ENCODE measurements at regions not wholly inside any gene's neighbourhood (a gene's known extent, or its start where the extent isn't known, plus 50 kb on each side); places are given as distances from the start of the nearest gene placed in this dataset.
"Not testable (repeated sequence)": the region's sequence is repeated elsewhere in the genome, so short reads cannot be mapped to it uniquely, and the experiment has no call there.

DNA sequence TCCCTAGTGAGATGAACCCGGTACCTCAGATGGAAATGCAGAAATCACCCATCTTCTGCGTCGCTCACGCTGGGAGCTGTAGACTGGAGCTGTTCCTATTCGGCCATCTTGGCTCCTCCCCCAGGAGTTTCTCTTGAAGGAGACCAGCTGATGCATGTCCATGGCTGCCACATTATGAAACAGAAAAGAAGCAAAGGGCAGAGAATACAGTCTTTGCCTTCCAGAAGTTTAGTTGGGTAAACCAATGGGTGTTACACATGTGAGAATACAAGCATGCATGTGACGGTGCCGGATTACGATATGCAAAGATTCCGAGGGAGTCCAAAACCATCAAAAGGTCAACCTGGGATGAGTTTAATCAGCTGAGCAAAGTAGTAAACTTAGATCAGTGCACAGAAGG, 151.6 kb downstream of the SEM1 start:
- H3K27ac ChIP-seq = no peak overlapping the region
- FAIRE-seq (no peak), DNase-seq (no peak), ATAC-seq (no peak)
- WGBS, 2 donors = 90% methylated on average over 5 to 9 of the region's 9 CpGs
- intact Hi-C loops (cut with DNase I) = no loop called here
- H3K9me3 ChIP-seq = no peaks in the 10 kb centered on the region
- no peaks in the 10 kb centered on the region for H3K4me1 ChIP-seq
- H3K27me3 ChIP-seq = no peaks in the 10 kb centered on the region
- H3K4me3 ChIP-seq = no peak overlapping the region
- no peaks in the 10 kb centered on the region for H3K36me3 ChIP-seq
- TF ChIP-seq, protein P1, sequence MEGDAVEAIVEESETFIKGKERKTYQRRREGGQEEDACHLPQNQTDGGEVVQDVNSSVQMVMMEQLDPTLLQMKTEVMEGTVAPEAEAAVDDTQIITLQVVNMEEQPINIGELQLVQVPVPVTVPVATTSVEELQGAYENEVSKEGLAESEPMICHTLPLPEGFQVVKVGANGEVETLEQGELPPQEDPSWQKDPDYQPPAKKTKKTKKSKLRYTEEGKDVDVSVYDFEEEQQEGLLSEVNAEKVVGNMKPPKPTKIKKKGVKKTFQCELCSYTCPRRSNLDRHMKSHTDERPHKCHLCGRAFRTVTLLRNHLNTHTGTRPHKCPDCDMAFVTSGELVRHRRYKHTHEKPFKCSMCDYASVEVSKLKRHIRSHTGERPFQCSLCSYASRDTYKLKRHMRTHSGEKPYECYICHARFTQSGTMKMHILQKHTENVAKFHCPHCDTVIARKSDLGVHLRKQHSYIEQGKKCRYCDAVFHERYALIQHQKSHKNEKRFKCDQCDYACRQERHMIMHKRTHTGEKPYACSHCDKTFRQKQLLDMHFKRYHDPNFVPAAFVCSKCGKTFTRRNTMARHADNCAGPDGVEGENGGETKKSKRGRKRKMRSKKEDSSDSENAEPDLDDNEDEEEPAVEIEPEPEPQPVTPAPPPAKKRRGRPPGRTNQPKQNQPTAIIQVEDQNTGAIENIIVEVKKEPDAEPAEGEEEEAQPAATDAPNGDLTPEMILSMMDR (IDR thresholded peaks at IDR 0.05) = no peak

- intact Hi-C loops (cut with DNase I); H3K9me3 ChIP-seq; H3K27me3 ChIP-seq; H3K4me1 ChIP-seq; H3K27ac ChIP-seq; FAIRE-seq; H3K36me3 ChIP-seq; ATAC-seq; H3K4me3 ChIP-seq: not testable (repeated sequence)
- WGBS, 2 donors = 58 to 74% methylated on average over 10 to 12 of the region's 13 CpGs
- DNase-seq = peak in 1 of 6 donors; percentile 14
Observed at GRCh38 chr7:96557598-96557997, 152.0 kb downstream of the SEM1 start.

- TF ChIP-seq, protein P1 (IDR thresholded peaks at IDR 0.05) = no peak
- no peaks in the 10 kb centered on the region for H3K36me3 ChIP-seq
- H3K4me1 ChIP-seq = no peaks in the 10 kb centered on the region
- ATAC-seq (no peak), DNase-seq (no peak), FAIRE-seq (no peak)
- no peak overlapping the region for H3K4me3 ChIP-seq
- H3K27ac ChIP-seq = no peak overlapping the region
- WGBS, 2 donors = 67 to 75% methylated on average over 5 of the region's 5 CpGs
- no peaks in the 10 kb centered on the region for H3K9me3 ChIP-seq
- intact Hi-C loops (cut with DNase I) = no loop called here
- no peaks in the 10 kb centered on the region for H3K27me3 ChIP-seq
Observed at GRCh38 chr7:96548664-96549063, 161.0 kb downstream of the SEM1 start.

DNA sequence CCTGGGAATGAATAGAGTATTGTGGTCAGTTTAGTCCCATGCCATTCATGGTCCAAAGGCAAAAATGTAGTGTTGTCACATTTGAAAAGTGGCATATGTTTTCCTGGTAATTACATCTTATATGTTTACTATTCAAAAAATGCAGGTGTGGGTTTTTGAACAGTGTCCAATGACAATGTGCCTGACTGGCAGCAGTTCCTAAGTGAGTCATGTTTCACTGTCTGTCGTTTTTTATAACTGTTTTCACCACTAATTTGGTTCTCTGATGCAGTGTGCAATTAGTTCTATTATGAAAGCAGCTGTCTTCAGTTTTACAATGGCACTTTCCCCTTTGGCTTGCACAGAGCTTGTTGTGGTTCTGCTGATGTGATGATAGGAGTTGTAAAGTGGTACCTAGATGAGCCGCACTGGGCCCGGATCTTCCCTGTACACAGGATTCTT, 162.3 kb downstream of the SEM1 start:
- no peak for ATAC-seq
- no peak for DNase-seq
- FAIRE-seq = no peak
- Histone ChIP-seq H3K36me3 (no peaks in the 10 kb centered on the region), H3K4me1 (no peaks in the 10 kb centered on the region), H3K27ac (no peak overlapping the region), H3K4me3 (no peak overlapping the region), H3K9me3 (no peaks in the 10 kb centered on the region), H3K27me3 (no peaks in the 10 kb centered on the region)
- TF ChIP-seq, protein P1 (IDR thresholded peaks at IDR 0.05) = no peak
- intact Hi-C loops (cut with DNase I) = no loop called here
- WGBS, 2 donors = 63 to 72% methylated on average over 3 of the region's 3 CpGs

- TF ChIP-seq, protein P1 (IDR thresholded peaks at IDR 0.05) = no peak
- ATAC-seq = no peak
- no peak for FAIRE-seq
- no peak overlapping the region for H3K27ac ChIP-seq
- 77 to 80% methylated on average over 2 of the region's 2 CpGs for WGBS, 2 donors
- no peak for DNase-seq
- H3K27me3 ChIP-seq = no peaks in the 10 kb centered on the region
- no peaks in the 10 kb centered on the region for H3K9me3 ChIP-seq
- H3K4me3 ChIP-seq = no peak overlapping the region
- H3K4me1 ChIP-seq = no peaks in the 10 kb centered on the region
- intact Hi-C loops (cut with DNase I) = no loop called here
- H3K36me3 ChIP-seq = no peaks in the 10 kb centered on the region
Observed at GRCh38 chr7:96546426-96546825, 163.2 kb downstream of the SEM1 start.

DNA sequence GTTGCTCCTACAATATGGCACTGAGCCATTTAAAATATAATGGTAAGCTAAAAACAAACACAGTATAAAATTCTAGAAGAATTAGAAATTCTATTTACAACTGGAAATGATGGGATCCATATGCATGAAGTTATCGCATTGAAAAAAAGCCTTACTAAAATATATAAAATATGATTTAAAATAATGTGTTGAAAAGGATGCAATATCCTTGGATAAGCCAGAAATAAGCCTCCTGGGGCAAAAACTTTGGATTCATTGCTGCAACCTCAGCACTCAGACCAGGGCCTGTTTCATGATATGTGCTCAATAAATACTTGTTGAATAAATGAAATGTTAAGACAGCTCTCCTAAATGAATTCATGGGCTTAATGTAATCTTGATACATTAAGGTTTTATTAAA, 170.2 kb downstream of the SEM1 start:
- TF ChIP-seq, protein P1 (IDR thresholded peaks at IDR 0.05) = no peak

More for the DNA sequence above, 170.2 kb downstream of the SEM1 start:
- no peak for DNase-seq
- ATAC-seq = no peak
- no peak for FAIRE-seq
- no peaks in the 10 kb centered on the region for H3K36me3 ChIP-seq
- no peak overlapping the region for H3K27ac ChIP-seq
- intact Hi-C loops (cut with DNase I) = no loop called here
- no peaks in the 10 kb centered on the region for H3K27me3 ChIP-seq
- WGBS, 2 donors = 97% methylated on average over 1 of the region's 1 CpG
- H3K9me3 ChIP-seq = no peaks in the 10 kb centered on the region
- no peaks in the 10 kb centered on the region for H3K4me1 ChIP-seq
- no peak overlapping the region for H3K4me3 ChIP-seq

All from pancreas (tissue), 10 donors.